SH-SY5Y (cell line): ENCODE measurements at regions not wholly inside any gene's neighbourhood (a gene's known extent, or its start where the extent isn't known, plus 50 kb on each side); places are given as distances from the start of the nearest gene placed in this dataset.

Experiments
- GATA2 ChIP-seq: IDR thresholded peaks from 2 replicates; pipeline ENCODE4 v1.6.1; 2011; ENCODE audit warnings: mild to moderate bottlenecking, low read depth, low read length
- GATA3 ChIP-seq: IDR thresholded peaks from 2 replicates; pipeline ENCODE4 v1.6.1; 2011; ENCODE audit warnings: low read depth, mild to moderate bottlenecking, low read length, moderate library complexity

DNA sequence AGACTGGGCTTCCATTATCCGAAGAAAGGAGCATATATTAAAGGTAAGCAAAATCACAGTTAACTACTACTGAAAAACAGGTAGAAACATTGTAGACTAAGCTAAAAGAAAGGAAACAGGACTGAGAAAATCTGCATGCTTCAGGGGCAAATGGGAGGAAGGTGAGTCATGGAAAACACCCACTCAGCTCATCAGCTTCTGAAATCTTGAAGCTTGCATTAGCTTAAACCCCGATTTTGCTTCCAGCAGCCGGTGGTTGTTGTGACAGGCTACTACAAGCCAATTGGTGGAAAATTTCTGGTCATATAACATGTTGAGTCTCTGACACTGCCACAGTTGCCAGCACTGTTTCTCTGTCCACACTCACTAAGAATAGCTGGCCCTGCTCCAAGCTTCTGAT is 179.6 kb upstream of the PUM3 start:
- no peak for TF ChIP-seq GATA2
- no peak for TF ChIP-seq GATA3
